ENCODE measurements at regions not wholly inside any gene's neighbourhood (a gene's known extent, or its start where the extent isn't known, plus 50 kb on each side); places are given as distances from the start of the nearest gene placed in this dataset.

DNA sequence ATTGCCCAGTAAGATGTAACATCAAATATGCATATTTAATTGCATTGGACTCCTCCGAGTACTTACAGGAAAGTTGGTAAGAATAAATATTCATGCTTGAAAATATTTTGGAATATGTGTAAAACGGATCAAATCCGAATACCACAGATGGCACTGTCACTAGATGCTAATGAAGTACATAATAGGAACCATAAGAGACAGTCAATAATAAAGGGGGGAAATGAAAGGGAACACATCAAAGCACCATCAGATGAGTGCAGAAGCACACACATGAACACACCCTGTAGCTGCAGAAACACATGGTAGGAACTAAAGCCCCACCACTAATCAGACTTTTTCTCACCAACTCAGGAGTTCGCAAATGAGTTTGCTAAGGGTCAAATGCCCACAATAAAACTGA is 52.2 kb upstream of the PAGE5 start:
- TF ChIP-seq POLR2A (IDR thresholded peaks at IDR 0.05) (no peak), POLR2AphosphoS5 (IDR thresholded peaks at IDR 0.05) (no peak)
- TF ChIP-seq, protein P1, sequence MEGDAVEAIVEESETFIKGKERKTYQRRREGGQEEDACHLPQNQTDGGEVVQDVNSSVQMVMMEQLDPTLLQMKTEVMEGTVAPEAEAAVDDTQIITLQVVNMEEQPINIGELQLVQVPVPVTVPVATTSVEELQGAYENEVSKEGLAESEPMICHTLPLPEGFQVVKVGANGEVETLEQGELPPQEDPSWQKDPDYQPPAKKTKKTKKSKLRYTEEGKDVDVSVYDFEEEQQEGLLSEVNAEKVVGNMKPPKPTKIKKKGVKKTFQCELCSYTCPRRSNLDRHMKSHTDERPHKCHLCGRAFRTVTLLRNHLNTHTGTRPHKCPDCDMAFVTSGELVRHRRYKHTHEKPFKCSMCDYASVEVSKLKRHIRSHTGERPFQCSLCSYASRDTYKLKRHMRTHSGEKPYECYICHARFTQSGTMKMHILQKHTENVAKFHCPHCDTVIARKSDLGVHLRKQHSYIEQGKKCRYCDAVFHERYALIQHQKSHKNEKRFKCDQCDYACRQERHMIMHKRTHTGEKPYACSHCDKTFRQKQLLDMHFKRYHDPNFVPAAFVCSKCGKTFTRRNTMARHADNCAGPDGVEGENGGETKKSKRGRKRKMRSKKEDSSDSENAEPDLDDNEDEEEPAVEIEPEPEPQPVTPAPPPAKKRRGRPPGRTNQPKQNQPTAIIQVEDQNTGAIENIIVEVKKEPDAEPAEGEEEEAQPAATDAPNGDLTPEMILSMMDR (IDR thresholded peaks at IDR 0.05): no peak
